Panc1 (cell line): ENCODE measurements at regions not wholly inside any gene's neighbourhood (a gene's known extent, or its start where the extent isn't known, plus 50 kb on each side); places are given as distances from the start of the nearest gene placed in this dataset.

Experiments
- CTCF ChIP-seq: fragments of 450-650 bp; IDR thresholded peaks from 2 replicates; pipeline ENCODE4 v1.5.1; 2017; ENCODE audit warnings: mild to moderate bottlenecking
- REST ChIP-seq, 2 experiments: IDR thresholded peaks; 2 replicates each; pipeline ENCODE4 v1.6.1; 2011 to 2012; ENCODE audit warnings: low read depth in 2 of 2, control low read depth in 1 of 2, low read length in 1 of 2, mild to moderate bottlenecking in 1 of 2, moderate library complexity in 1 of 2; ENCODE audit not compliant: insufficient read depth in 1 of 2
- SIN3A ChIP-seq: IDR thresholded peaks from 2 replicates; pipeline ENCODE4 v1.6.1; 2012; ENCODE audit warnings: low read depth, mild to moderate bottlenecking, low read length, moderate library complexity, borderline replicate concordance; ENCODE audit not compliant: insufficient read depth

GRCh38 chr19:13621413-13621812 lies 115.1 kb upstream of the CACNA1A start:
- TF ChIP-seq CTCF (no peak; the same call in 1 of the 2 replicates), REST (IDR thresholded peaks at IDR 0.05; ENCODE audit: insufficient read depth in 1 of 2, low read depth in 2 of 2, low read length in 1 of 2) (no peak), SIN3A (no peak)
